ENCODE measurements at regions not wholly inside any gene's neighbourhood (a gene's known extent, or its start where the extent isn't known, plus 50 kb on each side); places are given as distances from the start of the nearest gene placed in this dataset.

DNA sequence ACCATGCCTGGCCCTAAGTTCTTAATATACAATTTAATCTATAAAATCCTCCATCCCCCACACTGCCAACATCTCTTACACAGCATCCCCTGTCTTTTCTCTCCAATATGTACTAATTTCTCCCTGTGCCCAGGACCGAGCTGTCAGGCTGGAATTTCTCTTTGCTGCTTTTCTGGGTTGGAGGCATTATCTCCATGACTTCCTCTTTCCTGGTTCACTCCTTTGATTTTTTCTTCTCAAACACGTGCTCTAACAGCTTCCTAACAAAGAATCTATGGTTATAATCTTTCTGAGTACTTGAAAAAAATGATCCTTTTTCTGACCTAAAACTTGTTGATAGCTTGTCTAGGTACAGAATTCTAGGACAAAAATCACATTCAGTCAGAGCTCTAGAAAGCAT lies 112.8 kb downstream of the C1D start:
- TF ChIP-seq, protein P1, sequence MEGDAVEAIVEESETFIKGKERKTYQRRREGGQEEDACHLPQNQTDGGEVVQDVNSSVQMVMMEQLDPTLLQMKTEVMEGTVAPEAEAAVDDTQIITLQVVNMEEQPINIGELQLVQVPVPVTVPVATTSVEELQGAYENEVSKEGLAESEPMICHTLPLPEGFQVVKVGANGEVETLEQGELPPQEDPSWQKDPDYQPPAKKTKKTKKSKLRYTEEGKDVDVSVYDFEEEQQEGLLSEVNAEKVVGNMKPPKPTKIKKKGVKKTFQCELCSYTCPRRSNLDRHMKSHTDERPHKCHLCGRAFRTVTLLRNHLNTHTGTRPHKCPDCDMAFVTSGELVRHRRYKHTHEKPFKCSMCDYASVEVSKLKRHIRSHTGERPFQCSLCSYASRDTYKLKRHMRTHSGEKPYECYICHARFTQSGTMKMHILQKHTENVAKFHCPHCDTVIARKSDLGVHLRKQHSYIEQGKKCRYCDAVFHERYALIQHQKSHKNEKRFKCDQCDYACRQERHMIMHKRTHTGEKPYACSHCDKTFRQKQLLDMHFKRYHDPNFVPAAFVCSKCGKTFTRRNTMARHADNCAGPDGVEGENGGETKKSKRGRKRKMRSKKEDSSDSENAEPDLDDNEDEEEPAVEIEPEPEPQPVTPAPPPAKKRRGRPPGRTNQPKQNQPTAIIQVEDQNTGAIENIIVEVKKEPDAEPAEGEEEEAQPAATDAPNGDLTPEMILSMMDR (IDR thresholded peaks at IDR 0.05): no peak
- TF ChIP-seq ZFX (IDR thresholded peaks at IDR 0.05; ENCODE audit: borderline replicate concordance): no peak

All from 22Rv1 (cell line).